ENCODE measurements at regions not wholly inside any gene's neighbourhood (a gene's known extent, or its start where the extent isn't known, plus 50 kb on each side); places are given as distances from the start of the nearest gene placed in this dataset.

DNA sequence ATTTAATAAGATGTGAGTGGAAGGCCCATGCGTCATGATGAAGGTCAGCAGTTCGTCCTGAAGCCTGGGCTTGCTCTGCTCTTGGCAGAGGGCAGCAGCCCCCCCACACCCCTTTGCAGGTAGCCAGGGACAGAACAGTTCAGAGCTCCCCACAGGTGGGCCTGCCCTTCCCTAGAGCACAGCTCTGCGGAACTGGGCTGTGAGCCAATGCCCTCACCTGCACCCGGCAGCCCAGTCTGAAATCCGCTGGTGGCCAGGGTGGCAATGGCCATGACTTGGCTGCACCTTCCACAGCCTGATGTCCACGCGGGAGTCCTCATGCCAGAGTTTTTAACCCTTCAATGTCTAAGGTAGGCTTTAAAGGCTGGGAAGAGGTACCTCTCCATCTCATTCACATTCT lies 136.7 kb downstream of the ACKR3 start:
- no peak overlapping the region for H3K4me3 ChIP-seq (ENCODE audit: low read length)
- no peak for DNase-seq (ENCODE audit: low read depth, low spot score)

DNA sequence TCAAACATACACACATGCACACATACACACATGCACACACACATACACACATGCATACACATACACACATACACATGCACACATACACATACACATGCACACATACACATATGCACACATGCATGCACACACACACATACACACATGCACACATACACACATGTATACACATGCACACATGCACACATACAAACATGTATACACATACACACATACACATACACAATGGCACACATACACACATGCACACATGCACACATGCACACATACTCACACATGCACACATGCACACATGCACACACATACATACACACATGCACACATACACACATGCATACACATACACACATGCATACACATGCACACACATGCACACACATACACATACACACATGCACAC lies 137.2 kb downstream of the ACKR3 start:
- H3K4me3 ChIP-seq (ENCODE audit: low read length) = no peak overlapping the region
- no peak for DNase-seq (ENCODE audit: low read depth, low spot score)

DNA sequence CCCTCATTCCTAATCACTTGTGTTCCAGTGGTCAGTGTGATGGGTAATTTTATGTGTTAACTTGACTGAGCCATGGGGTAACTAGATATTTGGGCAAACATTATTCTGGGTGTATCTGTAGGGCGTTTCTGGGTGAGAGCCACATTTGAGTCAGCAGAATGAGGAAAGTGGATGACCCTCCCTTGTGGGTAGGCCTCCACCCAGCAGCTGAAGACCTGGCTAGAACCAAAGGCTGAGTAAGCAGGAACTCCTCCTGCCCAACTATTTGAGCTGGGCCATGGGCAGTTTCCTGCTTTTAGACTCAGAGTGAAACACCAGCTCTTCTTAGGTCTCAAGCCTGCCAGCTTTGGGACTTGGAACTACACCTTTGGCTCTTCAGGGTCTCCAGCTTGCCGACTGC lies 141.8 kb downstream of the ACKR3 start:
- H3K4me3 ChIP-seq (ENCODE audit: low read length) = no peak overlapping the region
- DNase-seq (ENCODE audit: low read depth, low spot score) = no peak

DNA sequence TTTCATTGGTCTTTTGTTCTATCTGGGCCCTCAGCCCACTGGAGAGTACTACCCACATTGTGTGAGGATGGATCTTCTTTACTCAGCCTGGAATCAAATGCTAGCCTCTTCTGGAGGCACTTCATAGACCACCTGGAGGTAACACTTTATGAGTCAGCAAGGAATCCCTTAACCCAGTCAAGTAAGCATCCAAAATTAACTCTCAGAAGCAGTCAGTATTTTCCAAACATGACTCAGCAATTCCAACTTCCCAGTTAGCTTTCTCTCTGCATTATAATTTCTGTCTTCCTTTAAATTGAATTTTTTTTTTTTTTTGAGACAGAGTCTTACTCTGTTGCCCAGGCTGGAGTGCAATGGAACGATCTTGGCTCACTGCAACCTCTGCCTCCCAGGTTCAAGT lies 142.7 kb downstream of the ACKR3 start:
- H3K4me3 ChIP-seq (ENCODE audit: low read length) = no peak overlapping the region
- no peak for DNase-seq (ENCODE audit: low read depth, low spot score)

DNA sequence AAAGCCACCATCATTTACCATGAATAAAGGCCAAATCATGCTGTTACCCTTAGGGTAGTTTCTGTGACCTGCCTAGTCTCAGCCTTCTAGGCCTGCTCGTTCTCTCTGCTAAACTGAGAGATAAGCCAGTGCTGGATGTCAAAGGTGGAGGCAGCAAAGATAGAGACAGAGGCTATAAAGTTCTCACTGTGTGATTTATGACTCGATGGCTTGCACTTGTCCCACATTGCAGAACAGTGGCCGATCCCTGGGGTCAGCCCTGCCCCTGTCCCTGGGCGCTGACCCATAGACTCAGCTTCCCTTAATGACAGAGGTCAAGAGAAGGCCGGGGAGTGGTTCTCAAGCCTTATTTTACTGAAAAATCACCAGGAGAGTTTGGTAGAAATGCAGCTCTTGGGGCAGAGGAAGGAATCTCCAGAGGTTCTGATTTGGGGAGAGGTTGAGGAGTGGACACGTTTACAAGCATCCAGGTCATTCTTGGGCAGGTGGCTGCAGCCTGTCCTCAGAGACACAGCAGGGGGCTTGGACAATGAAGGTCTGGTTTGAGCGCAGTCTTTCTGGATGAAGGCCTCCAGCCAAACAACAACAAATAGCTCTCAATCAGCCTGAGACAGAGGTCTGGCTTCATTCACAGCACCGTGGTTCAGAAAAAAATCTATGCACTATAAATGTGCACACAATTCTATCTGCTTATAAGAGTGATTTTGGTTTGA lies 143.5 kb downstream of the ACKR3 start:
- H3K4me3 ChIP-seq (ENCODE audit: low read length) = no peak overlapping the region
- DNase-seq (ENCODE audit: low read depth, low spot score) = no peak

DNA sequence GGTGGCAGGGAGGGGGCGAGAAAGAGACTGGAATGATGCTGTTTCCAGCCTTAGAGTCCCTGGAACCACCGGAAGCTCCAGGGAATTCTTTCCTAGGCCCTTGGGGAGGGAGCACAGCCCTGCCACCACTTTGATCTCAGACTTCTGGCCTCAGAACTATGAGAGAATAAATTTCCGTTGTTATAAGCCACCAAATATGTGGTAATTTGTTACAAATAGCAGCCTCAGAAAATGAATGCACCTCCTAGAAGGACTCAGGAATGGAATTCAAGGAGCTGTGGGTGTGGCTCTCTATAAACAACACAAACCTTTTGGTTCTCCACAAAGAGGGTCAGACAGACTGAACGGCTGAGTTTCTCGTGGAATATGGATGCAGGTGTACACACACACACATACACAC lies 144.5 kb downstream of the ACKR3 start:
- no peak overlapping the region for H3K4me3 ChIP-seq (ENCODE audit: low read length)
- DNase-seq (ENCODE audit: low read depth, low spot score) = no peak

DNA sequence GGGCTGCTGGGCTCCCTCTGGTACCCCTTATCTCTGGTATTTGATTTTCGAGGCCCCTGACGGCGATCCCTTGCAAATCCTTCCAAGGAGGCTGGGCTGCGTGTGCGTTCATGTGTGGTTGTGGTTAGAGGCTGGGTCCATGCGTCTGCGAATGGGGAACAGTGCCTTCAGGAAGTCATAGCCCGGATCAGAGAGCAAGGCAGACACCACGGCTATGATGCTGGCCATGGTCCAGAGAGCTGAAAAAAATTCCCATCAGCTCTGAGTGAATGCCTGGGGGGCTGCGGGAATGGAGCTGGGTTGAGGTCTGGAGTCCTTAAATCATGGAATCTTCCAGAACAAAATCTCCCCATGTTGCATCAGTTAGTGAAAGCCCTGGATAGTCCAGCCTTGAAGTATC lies 145.5 kb downstream of the ACKR3 start:
- no peak overlapping the region for H3K4me3 ChIP-seq (ENCODE audit: low read length)
- DNase-seq (ENCODE audit: low read depth, low spot score) = no peak

DNA sequence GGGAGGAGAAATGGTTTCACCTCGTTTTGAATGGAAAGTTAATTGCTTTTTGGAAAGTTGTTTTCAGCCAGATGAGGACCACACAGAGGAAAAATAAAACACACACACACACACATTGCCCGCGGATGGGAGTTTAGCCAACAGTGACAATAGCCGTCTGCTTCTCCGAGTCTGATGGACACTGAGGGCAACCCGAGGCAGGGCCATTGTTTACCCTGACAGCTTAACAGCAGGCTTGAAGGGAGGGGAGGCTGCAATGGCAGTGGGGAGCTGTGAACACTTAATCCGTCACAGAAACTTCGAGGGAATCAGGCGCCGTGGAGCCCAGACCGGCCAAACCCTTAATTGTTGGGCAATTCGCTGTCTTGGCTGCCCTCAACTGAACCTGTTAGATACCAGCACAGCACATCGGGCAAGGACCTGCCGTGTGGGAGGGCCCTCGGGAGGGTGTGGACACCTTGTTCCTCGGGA lies 145.9 kb downstream of the ACKR3 start:
- DNase-seq (ENCODE audit: low read depth, low spot score) = no peak
- H3K4me3 ChIP-seq (ENCODE audit: low read length) = no peak overlapping the region

DNA sequence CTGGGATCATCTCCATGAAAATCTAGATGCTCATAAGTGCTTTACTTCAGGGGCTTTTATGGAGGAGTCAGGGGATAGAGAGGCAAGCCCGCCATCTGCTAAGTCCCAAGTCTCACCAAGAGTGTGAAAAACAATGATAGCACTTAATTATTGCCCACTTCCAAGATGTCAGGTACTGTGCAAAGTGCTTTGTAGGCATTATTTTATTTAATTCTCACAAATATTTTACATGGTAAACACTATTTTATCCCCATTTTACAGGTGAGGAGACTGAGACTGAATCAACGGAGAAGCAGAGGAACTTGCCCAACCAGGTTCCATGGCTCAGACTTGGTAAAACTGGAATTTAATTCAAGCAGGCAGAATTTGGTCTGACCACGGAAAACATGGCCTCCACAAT lies 147.5 kb downstream of the ACKR3 start:
- no peak for DNase-seq (ENCODE audit: low read depth, low spot score)
- no peak overlapping the region for H3K4me3 ChIP-seq (ENCODE audit: low read length)

DNA sequence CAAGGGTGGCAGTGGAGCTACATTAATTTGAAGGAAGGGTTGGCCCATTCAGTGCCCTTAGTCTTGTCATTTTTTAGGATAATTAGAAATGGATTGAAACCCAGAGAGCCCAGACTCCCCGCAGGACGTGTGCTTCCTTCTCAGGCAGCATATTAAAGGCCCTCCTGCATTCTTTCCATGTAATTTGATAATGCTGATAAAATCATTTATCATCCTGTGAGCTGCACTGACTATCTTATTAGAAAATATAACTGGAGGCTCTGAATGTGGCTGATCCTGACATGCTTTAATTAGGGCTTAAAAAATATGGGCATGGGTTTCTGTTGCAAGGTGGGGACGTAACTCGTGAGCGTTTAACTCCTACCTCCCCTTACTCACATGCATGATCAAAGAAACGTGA lies 148.1 kb downstream of the ACKR3 start:
- no peak for DNase-seq (ENCODE audit: low read depth, low spot score)
- H3K4me3 ChIP-seq (ENCODE audit: low read length) = no peak overlapping the region

DNA sequence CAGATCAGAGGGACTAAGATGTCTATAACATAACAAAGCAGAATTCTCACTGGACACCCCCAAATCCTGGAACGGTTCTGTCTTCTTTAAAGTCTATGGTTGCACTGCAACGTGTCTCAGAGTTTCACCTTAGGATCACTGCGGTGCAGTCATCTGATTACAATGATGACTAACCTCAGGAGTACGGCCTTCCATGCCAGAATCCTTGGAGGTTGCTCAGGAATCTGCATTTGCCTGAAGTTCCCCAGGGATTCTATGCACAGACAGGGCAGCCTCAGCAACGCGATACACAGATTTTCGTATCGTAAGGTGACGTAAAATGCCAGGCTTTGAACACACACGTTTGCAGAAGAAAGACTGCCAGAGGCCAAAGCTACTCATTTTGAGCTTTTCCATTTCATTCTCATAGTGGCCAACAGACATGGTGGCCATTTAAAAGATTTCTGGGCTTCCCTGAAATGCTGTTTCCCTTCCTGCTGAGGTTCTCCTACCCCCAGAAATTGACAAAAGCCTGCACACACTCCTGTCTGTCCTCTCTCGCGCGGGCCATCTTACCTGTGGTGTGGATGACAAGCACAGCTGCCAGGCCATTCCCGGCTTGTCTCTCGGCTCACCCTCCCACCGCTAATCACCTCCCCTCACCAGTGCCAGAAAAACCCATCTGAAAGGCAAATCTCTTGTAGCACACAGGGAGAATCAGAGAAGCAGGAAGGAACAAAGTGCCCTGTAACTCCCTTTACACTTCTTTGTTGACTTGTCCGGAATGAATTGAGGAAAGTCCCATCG lies 148.8 kb downstream of the ACKR3 start:
- no peak overlapping the region for H3K4me3 ChIP-seq (ENCODE audit: low read length)
- no peak for DNase-seq (ENCODE audit: low read depth, low spot score)

DNA sequence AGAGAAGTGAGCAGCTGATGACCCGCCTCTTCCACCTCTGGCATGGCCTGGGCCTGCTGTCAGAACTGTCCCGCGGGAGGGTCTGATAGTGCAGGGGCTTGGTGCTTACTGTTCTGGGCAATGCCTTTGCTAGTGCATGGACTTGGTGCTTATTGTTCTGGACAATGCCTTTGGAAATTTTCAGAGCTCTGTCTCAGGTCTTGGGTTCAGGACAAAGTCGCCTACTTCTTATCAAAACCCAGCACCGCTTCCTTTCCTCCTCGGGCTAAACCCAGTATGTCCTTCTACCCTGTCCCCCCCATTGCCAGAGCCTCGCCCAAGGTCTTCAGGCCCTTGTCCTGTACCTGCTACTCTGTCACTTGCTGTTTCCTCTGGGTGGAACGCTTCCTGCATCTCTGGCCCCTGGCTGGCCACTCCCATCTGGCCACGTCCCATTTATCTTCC lies 149.6 kb downstream of the ACKR3 start:
- H3K4me3 ChIP-seq (ENCODE audit: low read length) = no peak overlapping the region
- DNase-seq (ENCODE audit: low read depth, low spot score) = no peak

DNA sequence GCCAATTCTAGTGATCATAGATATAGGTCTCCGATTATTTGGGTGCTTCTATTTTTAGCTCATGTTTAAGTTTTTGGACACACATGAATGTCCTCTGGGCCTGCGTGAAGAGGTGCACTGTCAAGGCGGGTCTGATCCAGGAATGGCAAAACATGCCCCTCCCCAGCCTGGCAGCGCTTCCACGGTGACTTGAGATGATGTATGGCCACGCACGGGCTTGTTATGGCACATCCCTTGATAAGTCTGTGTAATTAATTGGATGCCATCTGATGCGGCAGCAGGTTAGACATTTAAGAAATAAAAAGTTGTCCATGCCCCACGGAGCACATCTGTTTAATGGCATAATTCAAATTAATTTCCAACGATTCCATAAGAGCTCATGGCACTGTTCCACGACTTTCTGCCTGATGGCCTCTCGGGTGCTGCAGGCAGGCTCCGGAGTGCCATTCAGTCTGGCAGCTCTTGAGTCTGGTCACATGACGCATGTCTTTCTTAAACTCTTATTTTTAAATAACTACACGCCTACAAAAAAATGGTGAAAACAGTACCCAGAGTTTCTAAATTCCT lies 151.4 kb downstream of the ACKR3 start:
- DNase-seq (ENCODE audit: low read depth, low spot score) = no peak
- no peak overlapping the region for H3K4me3 ChIP-seq (ENCODE audit: low read length)

DNA sequence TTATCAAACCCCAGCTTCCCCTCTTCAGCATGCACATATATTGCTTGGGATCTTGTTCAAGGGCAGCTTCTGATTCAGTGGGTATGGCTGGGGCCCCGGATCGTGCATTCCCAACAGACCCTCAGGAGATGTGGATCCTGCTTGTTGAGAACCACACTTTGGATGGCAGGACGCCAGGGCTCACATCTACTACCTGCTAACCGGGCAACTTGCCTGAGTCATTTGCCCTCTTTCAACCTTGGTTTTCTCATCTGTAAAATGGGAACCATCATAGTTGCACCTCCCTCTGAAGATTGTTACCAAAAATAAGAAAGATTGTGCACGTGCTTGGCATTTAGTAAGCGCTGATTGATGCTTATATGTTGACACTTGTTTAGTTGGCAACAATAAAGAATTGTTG lies 154.6 kb downstream of the ACKR3 start:
- no peak overlapping the region for H3K4me3 ChIP-seq (ENCODE audit: low read length)
- DNase-seq (ENCODE audit: low read depth, low spot score) = no peak

DNA sequence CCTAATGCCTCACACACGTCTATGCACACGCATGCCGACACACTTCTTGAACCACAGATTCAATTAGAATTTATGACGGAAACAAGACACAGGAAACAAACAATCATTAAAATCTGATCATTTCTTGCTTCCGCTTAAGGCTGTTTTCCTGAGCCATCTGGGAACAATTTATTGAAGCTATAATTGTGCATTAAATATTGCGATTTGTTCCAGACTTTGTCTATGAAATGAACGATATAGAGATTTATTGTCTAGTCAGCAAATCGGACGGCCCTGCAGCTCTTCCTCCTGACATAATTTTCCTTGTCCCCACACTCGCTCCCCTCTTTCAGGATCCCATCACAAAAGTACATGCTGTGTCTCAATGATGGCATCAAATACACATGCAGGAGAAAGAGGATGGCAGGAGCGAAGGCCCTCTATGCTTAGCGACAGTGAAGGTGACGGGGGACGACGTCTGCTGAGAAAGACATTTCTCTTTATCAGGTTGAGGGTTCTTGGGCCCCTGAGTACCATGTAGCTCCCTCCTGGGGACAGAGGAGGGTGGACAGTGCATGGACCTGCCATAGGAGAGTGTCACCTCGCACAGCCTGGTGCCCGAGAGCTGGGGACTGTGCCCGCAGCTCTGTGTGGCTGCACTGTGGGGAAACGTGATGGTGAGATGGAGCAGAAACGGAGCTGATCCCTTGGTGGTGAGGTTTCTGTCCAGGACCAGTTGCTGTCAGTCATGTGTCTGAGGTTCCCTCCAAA lies 157.3 kb downstream of the ACKR3 start:
- no peak overlapping the region for H3K4me3 ChIP-seq (ENCODE audit: low read length)
- DNase-seq (ENCODE audit: low read depth, low spot score) = no peak

DNA sequence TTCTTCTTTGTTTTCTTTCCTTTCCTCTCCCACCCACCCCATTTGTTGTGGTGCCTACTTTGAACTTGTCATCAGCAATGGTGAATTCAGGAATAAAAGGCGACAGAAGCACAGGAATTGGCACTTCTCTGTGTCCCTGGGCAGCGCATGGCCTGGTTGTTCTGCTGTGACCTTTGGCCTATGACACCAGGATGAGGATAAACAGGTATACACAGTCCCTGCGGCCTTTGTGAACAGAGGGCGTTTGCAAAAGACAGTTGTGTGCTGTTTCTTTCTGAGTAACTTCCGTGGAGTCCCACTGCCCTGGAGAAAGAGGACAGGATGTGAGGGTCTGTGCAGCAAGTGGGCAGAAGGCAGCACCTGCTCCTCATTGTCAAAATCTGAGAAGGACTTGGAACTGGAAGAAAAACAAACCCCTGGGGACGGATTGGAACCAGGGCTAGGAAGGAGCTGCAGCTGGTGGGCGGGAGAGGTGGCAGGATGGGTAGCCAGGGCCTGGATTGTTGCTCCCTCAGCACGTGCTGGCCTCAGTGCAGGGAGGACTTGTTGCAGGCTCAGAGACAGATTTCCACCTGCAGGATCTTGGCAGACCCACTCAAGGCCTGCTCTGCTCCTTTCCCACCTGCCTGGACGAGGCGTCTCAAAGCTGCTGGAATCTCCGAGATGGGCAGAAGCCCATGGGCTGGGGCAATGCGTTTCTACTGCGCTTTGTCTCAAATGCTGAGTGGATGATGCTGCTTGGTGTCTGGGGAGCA lies 159.5 kb downstream of the ACKR3 start:
- no peak overlapping the region for H3K4me3 ChIP-seq (ENCODE audit: low read length)
- DNase-seq (ENCODE audit: low read depth, low spot score) = no peak

DNA sequence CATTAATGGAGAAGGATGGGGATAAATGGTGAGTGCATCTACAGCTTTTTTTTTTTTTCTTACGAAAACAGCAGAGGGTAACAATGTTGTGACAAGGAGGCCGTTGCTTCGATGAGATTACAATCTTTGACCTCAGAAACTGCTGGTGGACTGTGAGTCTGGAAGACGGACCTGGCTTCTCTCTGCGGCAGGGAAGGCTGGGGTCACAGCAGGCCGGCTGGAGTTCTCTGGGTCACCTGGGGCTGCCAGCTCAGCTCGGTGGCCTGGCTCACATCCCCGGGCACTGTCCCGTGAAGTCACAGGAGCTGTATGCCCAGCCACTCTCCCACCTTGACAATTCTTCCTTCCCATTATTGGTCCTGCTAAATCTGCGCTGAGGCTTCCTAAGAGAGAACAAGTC lies 160.8 kb downstream of the ACKR3 start:
- DNase-seq (ENCODE audit: low read depth, low spot score) = no peak
- no peak overlapping the region for H3K4me3 ChIP-seq (ENCODE audit: low read length)

DNA sequence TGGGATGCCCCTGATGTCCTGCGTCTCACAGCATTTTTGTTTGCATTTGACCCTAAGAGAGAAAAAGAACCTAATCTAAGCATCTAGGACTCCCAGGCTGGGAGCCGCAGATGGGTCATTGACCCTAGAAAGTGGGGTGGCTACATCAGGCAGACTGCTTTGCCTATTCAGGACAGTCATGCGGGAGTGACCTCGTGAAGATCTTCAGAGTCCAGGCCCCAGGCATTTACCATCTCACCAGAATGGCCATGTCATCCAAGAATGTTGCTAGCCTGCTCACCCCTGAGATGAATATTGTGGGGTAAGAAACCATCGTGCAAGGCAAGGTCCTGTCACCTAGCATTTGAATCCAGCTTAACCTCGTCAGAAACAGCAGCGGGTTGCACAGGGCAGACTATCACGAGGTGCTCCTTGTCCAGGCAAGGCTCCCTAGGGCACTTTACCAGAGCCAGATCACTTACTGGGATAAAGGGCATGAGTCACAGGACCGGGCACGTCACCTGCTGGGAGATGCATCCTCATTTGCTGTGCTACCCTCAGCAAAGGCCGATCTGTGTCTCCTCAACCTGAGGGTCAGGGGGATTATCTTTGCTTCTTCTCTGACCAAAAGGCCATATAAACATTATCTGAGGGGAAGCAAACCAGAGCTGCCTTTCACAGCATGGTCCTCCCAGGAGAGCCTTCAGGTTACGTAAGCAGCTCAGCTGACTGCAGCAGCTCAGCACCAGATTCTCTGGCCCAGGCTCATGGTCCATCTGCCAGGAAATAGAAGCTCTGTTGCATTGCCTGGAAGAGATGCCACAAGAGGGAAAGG lies 162.3 kb downstream of the ACKR3 start:
- H3K4me3 ChIP-seq (ENCODE audit: low read length) = no peak overlapping the region
- no peak for DNase-seq (ENCODE audit: low read depth, low spot score)

Data from Jurkat, Clone E6-1 (cell line).